ENCODE measurements at regions not wholly inside any gene's neighbourhood (a gene's known extent, or its start where the extent isn't known, plus 50 kb on each side); places are given as distances from the start of the nearest gene placed in this dataset.

GRCh38 chr5:165227515-165227914, 1722.1 kb downstream of the MAT2B start:
- DNase-seq, result no peak

GRCh38 chr5:165228184-165228583, 1722.8 kb downstream of the MAT2B start:
- Histone ChIP-seq H3K27me3 (ENCODE audit: control insufficient read depth, insufficient read depth, low read length) (no peaks in the 10 kb centered on the region), H3K36me3 (replicated peaks; ENCODE audit: control insufficient read depth, insufficient read depth, low read length) (no peaks in the 10 kb centered on the region), H3K4me3 (ENCODE audit: insufficient read depth, low read depth, low read length) (no peak overlapping the region)
- no peak for DNase-seq

More at GRCh38 chr5:165227515-165227914, 1722.1 kb downstream of the MAT2B start:
- H3K4me3 ChIP-seq (ENCODE audit: insufficient read depth, low read depth, low read length), result no peak overlapping the region
- no peaks in the 10 kb centered on the region for H3K27me3 ChIP-seq (ENCODE audit: control insufficient read depth, insufficient read depth, low read length)
- H3K36me3 ChIP-seq (replicated peaks; ENCODE audit: control insufficient read depth, insufficient read depth, low read length), result no peaks in the 10 kb centered on the region

GRCh38 chr5:165231821-165232508, 1726.5 kb downstream of the MAT2B start:
- H3K4me3 ChIP-seq (ENCODE audit: insufficient read depth, low read depth, low read length), result no peak overlapping the region
- 0 out of 2 replicates have a peak, but pooled peaks cover 1% of the 10 kb centered on the region for H3K36me3 ChIP-seq (replicated peaks; ENCODE audit: control insufficient read depth, insufficient read depth, low read length)
- H3K27me3 ChIP-seq (ENCODE audit: control insufficient read depth, insufficient read depth, low read length), result no peaks in the 10 kb centered on the region
- no peak for DNase-seq

- Histone ChIP-seq H3K27me3 (ENCODE audit: control insufficient read depth, insufficient read depth, low read length) (no peaks in the 10 kb centered on the region), H3K36me3 (replicated peaks; ENCODE audit: control insufficient read depth, insufficient read depth, low read length) (0 out of 2 replicates have a peak, but pooled peaks cover 1% of the 10 kb centered on the region), H3K4me3 (ENCODE audit: insufficient read depth, low read depth, low read length) (no peak overlapping the region)
- DNase-seq, result no peak
Measured at GRCh38 chr5:165232509-165233028, 1727.2 kb downstream of the MAT2B start.

GRCh38 chr5:165241811-165242210, 1736.4 kb downstream of the MAT2B start:
- Histone ChIP-seq H3K36me3 (replicated peaks; ENCODE audit: control insufficient read depth, insufficient read depth, low read length) (no peaks in the 10 kb centered on the region), H3K4me3 (ENCODE audit: insufficient read depth, low read depth, low read length) (no peak overlapping the region), H3K27me3 (ENCODE audit: control insufficient read depth, insufficient read depth, low read length) (no peaks in the 10 kb centered on the region)
- DNase-seq, result no peak

GRCh38 chr5:165242646-165243045, 1737.2 kb downstream of the MAT2B start:
- no peaks in the 10 kb centered on the region for H3K27me3 ChIP-seq (ENCODE audit: control insufficient read depth, insufficient read depth, low read length)
- no peaks in the 10 kb centered on the region for H3K36me3 ChIP-seq (replicated peaks; ENCODE audit: control insufficient read depth, insufficient read depth, low read length)
- H3K4me3 ChIP-seq (ENCODE audit: insufficient read depth, low read depth, low read length), result no peak overlapping the region
- DNase-seq, result no peak

- H3K4me3 ChIP-seq (ENCODE audit: insufficient read depth, low read depth, low read length), result no peak overlapping the region
- H3K36me3 ChIP-seq (replicated peaks; ENCODE audit: control insufficient read depth, insufficient read depth, low read length), result no peaks in the 10 kb centered on the region
- H3K27me3 ChIP-seq (ENCODE audit: control insufficient read depth, insufficient read depth, low read length), result no peaks in the 10 kb centered on the region
- DNase-seq, result no peak
Measured at GRCh38 chr5:165244407-165244806, 1739.0 kb downstream of the MAT2B start.

GRCh38 chr5:165258197-165258771, 1752.9 kb downstream of the MAT2B start:
- no peak for DNase-seq
- H3K27me3 ChIP-seq (ENCODE audit: control insufficient read depth, insufficient read depth, low read length), result no peaks in the 10 kb centered on the region
- H3K4me3 ChIP-seq (ENCODE audit: insufficient read depth, low read depth, low read length), result no peak overlapping the region
- H3K36me3 ChIP-seq (replicated peaks; ENCODE audit: control insufficient read depth, insufficient read depth, low read length), result no peaks in the 10 kb centered on the region

- no peaks in the 10 kb centered on the region for H3K36me3 ChIP-seq (replicated peaks; ENCODE audit: control insufficient read depth, insufficient read depth, low read length)
- H3K27me3 ChIP-seq (ENCODE audit: control insufficient read depth, insufficient read depth, low read length), result no peaks in the 10 kb centered on the region
- H3K4me3 ChIP-seq (ENCODE audit: insufficient read depth, low read depth, low read length), result no peak overlapping the region
- no peak for DNase-seq
Measured at GRCh38 chr5:165260426-165260825, 1755.0 kb downstream of the MAT2B start.

GRCh38 chr5:165263536-165263935, 1758.1 kb downstream of the MAT2B start:
- Histone ChIP-seq H3K27me3 (ENCODE audit: control insufficient read depth, insufficient read depth, low read length) (no peaks in the 10 kb centered on the region), H3K4me3 (ENCODE audit: insufficient read depth, low read depth, low read length) (no peak overlapping the region), H3K36me3 (replicated peaks; ENCODE audit: control insufficient read depth, insufficient read depth, low read length) (no peaks in the 10 kb centered on the region)
- no peak for DNase-seq

- no peak overlapping the region for H3K4me3 ChIP-seq (ENCODE audit: insufficient read depth, low read depth, low read length)
- no peak for DNase-seq
- H3K27me3 ChIP-seq (ENCODE audit: control insufficient read depth, insufficient read depth, low read length), result no peaks in the 10 kb centered on the region
- H3K36me3 ChIP-seq (replicated peaks; ENCODE audit: control insufficient read depth, insufficient read depth, low read length), result no peaks in the 10 kb centered on the region
Measured at GRCh38 chr5:165266939-165267338, 1761.5 kb downstream of the MAT2B start.

GRCh38 chr5:165272436-165272835, 1767.0 kb downstream of the MAT2B start:
- Histone ChIP-seq H3K27me3 (ENCODE audit: control insufficient read depth, insufficient read depth, low read length) (no peaks in the 10 kb centered on the region), H3K4me3 (ENCODE audit: insufficient read depth, low read depth, low read length) (no peak overlapping the region), H3K36me3 (replicated peaks; ENCODE audit: control insufficient read depth, insufficient read depth, low read length) (no peaks in the 10 kb centered on the region)
- no peak for DNase-seq

- DNase-seq, result no peak
- Histone ChIP-seq H3K36me3 (replicated peaks; ENCODE audit: control insufficient read depth, insufficient read depth, low read length) (no peaks in the 10 kb centered on the region), H3K27me3 (ENCODE audit: control insufficient read depth, insufficient read depth, low read length) (no peaks in the 10 kb centered on the region), H3K4me3 (ENCODE audit: insufficient read depth, low read depth, low read length) (no peak overlapping the region)
Measured at GRCh38 chr5:165277661-165278060, 1772.2 kb downstream of the MAT2B start.

- H3K27me3 ChIP-seq (ENCODE audit: control insufficient read depth, insufficient read depth, low read length), result no peaks in the 10 kb centered on the region
- no peak overlapping the region for H3K4me3 ChIP-seq (ENCODE audit: insufficient read depth, low read depth, low read length)
- no peak for DNase-seq
- no peaks in the 10 kb centered on the region for H3K36me3 ChIP-seq (replicated peaks; ENCODE audit: control insufficient read depth, insufficient read depth, low read length)
Measured at GRCh38 chr5:165282491-165282890, 1777.1 kb downstream of the MAT2B start.

GRCh38 chr5:165286692-165287091, 1781.3 kb downstream of the MAT2B start:
- DNase-seq, result no peak
- Histone ChIP-seq H3K4me3 (ENCODE audit: insufficient read depth, low read depth, low read length) (no peak overlapping the region), H3K27me3 (ENCODE audit: control insufficient read depth, insufficient read depth, low read length) (no peaks in the 10 kb centered on the region), H3K36me3 (replicated peaks; ENCODE audit: control insufficient read depth, insufficient read depth, low read length) (no peaks in the 10 kb centered on the region)
